ENCODE measurements at regions not wholly inside any gene's neighbourhood (a gene's known extent, or its start where the extent isn't known, plus 50 kb on each side); places are given as distances from the start of the nearest gene placed in this dataset.

DNA sequence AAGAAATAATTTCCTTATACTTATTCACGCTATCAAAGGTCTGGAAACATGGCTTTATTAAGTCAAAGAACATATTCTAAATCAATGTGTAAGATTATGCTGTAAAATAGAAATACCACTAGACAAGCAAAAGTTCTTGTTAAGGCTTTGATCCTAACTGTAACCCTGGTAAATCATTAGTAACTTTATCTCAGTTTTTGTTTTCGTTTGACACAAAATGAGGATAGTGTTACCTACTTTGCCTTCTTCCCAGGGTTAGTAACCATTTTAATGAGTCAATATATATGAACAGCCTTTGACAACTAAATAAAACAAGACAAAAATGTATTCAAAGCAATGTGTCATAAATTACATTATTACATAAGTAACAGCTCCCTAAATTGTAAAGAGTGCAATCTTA lies 1336.3 kb downstream of the FAM181B start:
- TF ChIP-seq CSRNP3 (CRISPR knock-in tag; IDR thresholded peaks at IDR 0.05) (no peak), ZNF565 (CRISPR knock-in tag; conservative IDR thresholded peaks at IDR 0.05; ENCODE audit: low read depth) (no peak), ZFP3 (CRISPR knock-in tag; IDR thresholded peaks at IDR 0.05) (no peak), ISL1 (CRISPR knock-in tag; IDR thresholded peaks at IDR 0.05) (no peak)
- TF ChIP-seq, protein P1, sequence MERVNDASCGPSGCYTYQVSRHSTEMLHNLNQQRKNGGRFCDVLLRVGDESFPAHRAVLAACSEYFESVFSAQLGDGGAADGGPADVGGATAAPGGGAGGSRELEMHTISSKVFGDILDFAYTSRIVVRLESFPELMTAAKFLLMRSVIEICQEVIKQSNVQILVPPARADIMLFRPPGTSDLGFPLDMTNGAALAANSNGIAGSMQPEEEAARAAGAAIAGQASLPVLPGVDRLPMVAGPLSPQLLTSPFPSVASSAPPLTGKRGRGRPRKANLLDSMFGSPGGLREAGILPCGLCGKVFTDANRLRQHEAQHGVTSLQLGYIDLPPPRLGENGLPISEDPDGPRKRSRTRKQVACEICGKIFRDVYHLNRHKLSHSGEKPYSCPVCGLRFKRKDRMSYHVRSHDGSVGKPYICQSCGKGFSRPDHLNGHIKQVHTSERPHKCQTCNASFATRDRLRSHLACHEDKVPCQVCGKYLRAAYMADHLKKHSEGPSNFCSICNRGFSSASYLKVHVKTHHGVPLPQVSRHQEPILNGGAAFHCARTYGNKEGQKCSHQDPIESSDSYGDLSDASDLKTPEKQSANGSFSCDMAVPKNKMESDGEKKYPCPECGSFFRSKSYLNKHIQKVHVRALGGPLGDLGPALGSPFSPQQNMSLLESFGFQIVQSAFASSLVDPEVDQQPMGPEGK (CRISPR knock-in tag; IDR thresholded peaks at IDR 0.05; ENCODE audit: borderline replicate concordance): no peak

All from SK-N-SH treated with all-trans-retinoic acid at 6 μM for 48 hours (cell line).